Neural cell (in vitro differentiated cells): ENCODE measurements at regions not wholly inside any gene's neighbourhood (a gene's known extent, or its start where the extent isn't known, plus 50 kb on each side); places are given as distances from the start of the nearest gene placed in this dataset.

Experiments
- H2AFZ ChIP-seq: fragments of 200-600, 300-800 bp; sonication (generic), shearing (Covaris generic); 2 replicates; pipeline ENCODE4 v1.6.0; 2014; ENCODE audit warnings: low read depth, mild to moderate bottlenecking, antibody characterized with exemption, low read length, moderate library complexity
- H3F3A ChIP-seq: fragments of 200-600 bp; shearing (Covaris generic); 2 replicates; pipeline ENCODE4 v1.6.1; 2016; ENCODE audit warnings: mild to moderate bottlenecking, moderate library complexity, mixed read lengths, antibody characterized with exemption, low read length; ENCODE audit not compliant: insufficient read depth, poor library complexity, severe bottlenecking
- H3K27ac ChIP-seq: fragments of 200-600, 300-800 bp; sonication (generic), shearing (Covaris generic); 2 replicates; pipeline ENCODE4 v1.5.1; 2014; ENCODE audit warnings: mild to moderate bottlenecking, low read length, moderate library complexity
- H3K27me3 ChIP-seq: fragments of 300-800, 200-600 bp; sonication (generic), shearing (Covaris generic); 2 replicates; pipeline ENCODE4 v1.6.0; 2014; ENCODE audit warnings: mild to moderate bottlenecking, low read depth, low read length, moderate library complexity; ENCODE audit not compliant: insufficient read depth
- H3K36me3 ChIP-seq: fragments of 300-800, 200-600 bp; sonication (generic), shearing (Covaris generic); 2 replicates; pipeline ENCODE4 v1.5.1; 2014; ENCODE audit warnings: mild to moderate bottlenecking, antibody characterized with exemption, low read length, moderate library complexity; ENCODE audit not compliant: insufficient read depth
- H3K4me2 ChIP-seq: fragments of 300-800, 200-600 bp; sonication (generic), shearing (Covaris generic); 2 replicates; pipeline ENCODE4 v1.6.0; 2014; ENCODE audit warnings: mild to moderate bottlenecking, low read length
- H3K4me3 ChIP-seq: fragments of 300-800, 200-600 bp; sonication (generic), shearing (Covaris generic); 2 replicates; pipeline ENCODE4 v1.5.1; 2014; ENCODE audit warnings: mild to moderate bottlenecking, low read length, moderate library complexity
- H3K79me2 ChIP-seq: fragments of 200-600 bp; shearing (Covaris generic); replicated peaks from 2 replicates; pipeline ENCODE4 v1.6.0; 2014; ENCODE audit warnings: mild to moderate bottlenecking, low read length, moderate library complexity; ENCODE audit not compliant: insufficient read depth
- H3K9ac ChIP-seq: fragments of 300-800, 200-600 bp; sonication (generic), shearing (Covaris generic); 2 replicates; pipeline ENCODE4 v1.6.1; 2016; ENCODE audit warnings: mild to moderate bottlenecking, low read length, mixed read lengths
- H3K9me2 ChIP-seq: fragments of 200-600 bp; shearing (Covaris generic); 2 replicates; pipeline ENCODE4 v1.6.1; 2016; ENCODE audit warnings: mild to moderate bottlenecking, low read length, mixed read lengths; ENCODE audit not compliant: insufficient read depth
- H3K9me3 ChIP-seq: fragments of 200-600, 300-800 bp; sonication (generic), shearing (Covaris generic); 2 replicates; pipeline ENCODE4 v1.6.1; 2016; ENCODE audit warnings: mild to moderate bottlenecking, mixed run types, low read length, moderate library complexity, mixed read lengths
- H4K20me1 ChIP-seq: fragments of 200-600 bp; shearing (Covaris generic); 2 replicates; pipeline ENCODE4 v1.6.1; 2016; ENCODE audit warnings: mild to moderate bottlenecking, mixed run types; ENCODE audit not compliant: insufficient read depth
- EP300 ChIP-seq: fragments of 450-650 bp; conservative IDR thresholded peaks from 2 replicates; pipeline ENCODE4 v1.6.1; 2014; ENCODE audit warnings: antibody characterized with exemption, mild to moderate bottlenecking, moderate library complexity; ENCODE audit not compliant: poor library complexity, severe bottlenecking
- EZH2 ChIP-seq: fragments of 200-600, 300-800 bp; shearing (Covaris generic), sonication (generic); IDR thresholded peaks from 2 replicates; pipeline ENCODE4 v1.6.1; 2014; ENCODE audit warnings: antibody characterized with exemption, low read length, borderline replicate concordance, mild to moderate bottlenecking; ENCODE audit not compliant: insufficient read depth, poor library complexity, severe bottlenecking
- MXI1 ChIP-seq: fragments of 450-650 bp; conservative IDR thresholded peaks from 2 replicates; pipeline ENCODE4 v1.6.1; 2014; ENCODE audit warnings: antibody characterized with exemption, mild to moderate bottlenecking; ENCODE audit not compliant: poor library complexity, severe bottlenecking
- POLR2AphosphoS5 ChIP-seq: IDR thresholded peaks from 2 replicates; pipeline ENCODE4 v1.6.1; 2012
- RAD21 ChIP-seq: fragments of 450-650 bp; conservative IDR thresholded peaks from 2 replicates; pipeline ENCODE4 v1.6.1; 2014; ENCODE audit warnings: antibody characterized with exemption, mild to moderate bottlenecking, moderate library complexity
- REST ChIP-seq: IDR thresholded peaks from 2 replicates; pipeline ENCODE4 v1.6.1; 2012; ENCODE audit warnings: borderline replicate concordance
- SMC3 ChIP-seq: fragments of 450-650 bp; conservative IDR thresholded peaks from 2 replicates; pipeline ENCODE4 v1.6.1; 2014; ENCODE audit warnings: antibody characterized with exemption, mild to moderate bottlenecking, moderate library complexity; ENCODE audit not compliant: poor library complexity
- TAF1 ChIP-seq: IDR thresholded peaks from 2 replicates; pipeline ENCODE4 v1.6.1; 2012; ENCODE audit warnings: low read depth
- TF ChIP-seq, protein P1 (sequence below): fragments of 450-650 bp; IDR thresholded peaks from 2 replicates; pipeline ENCODE4 v1.5.1; 2014; ENCODE audit warnings: antibody characterized with exemption, mild to moderate bottlenecking, moderate library complexity; ENCODE audit not compliant: poor library complexity, severe bottlenecking

DNA sequence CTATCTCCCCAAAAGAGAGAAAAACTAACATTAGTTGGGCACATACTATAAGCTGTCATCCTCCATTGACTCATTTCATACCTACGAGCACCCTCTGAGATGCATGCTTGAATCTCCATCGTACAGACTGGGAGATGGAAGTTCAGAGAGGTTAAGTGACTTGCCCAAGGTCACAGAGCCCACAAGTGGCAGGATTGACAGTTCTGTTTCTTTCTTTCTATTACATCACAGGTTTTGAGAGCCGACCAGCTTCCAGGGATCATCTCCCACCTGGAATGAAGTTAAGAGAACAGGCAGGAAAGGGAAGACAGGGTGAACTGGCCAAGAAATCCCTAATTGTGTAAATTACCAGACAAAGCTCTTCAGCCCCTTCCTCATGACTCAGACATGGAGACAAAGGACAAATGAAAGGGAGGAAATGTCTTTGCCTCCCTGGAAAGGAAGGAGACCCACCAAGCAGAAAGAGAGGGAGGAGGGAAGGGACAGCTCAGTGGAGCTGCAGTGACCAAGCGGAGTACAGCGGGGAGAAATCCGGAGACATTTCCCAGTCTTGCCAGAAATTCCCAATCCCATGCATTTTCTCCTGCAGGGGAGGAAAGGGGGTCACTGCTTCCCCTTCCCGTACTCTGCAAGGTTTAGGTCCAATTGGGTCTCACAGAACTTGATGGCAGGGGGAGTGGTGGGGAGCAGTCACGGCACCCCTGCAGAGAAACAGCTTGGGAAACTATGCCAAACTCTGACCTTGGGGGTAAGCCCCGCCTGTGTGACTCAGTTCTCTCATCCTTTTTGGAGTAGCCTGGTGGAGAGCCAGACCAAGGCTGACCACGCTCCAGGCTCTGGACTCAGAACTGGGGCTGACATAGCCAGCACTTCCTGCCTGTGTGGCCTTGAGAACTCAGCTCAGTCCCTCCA, 154.3 kb downstream of the ANKRD60 start:
- H3K36me3 ChIP-seq = no peaks in the 10 kb centered on the region
- no peak overlapping the region for H2AFZ ChIP-seq
- no peak overlapping the region for H3K9ac ChIP-seq
- TF ChIP-seq REST (no peak), EZH2 (no peak), RAD21 (no peak), SMC3 (no peak), MXI1 (no peak), EP300 (no peak), TAF1 (no peak), POLR2AphosphoS5 (no peak)
- TF ChIP-seq, protein P1, sequence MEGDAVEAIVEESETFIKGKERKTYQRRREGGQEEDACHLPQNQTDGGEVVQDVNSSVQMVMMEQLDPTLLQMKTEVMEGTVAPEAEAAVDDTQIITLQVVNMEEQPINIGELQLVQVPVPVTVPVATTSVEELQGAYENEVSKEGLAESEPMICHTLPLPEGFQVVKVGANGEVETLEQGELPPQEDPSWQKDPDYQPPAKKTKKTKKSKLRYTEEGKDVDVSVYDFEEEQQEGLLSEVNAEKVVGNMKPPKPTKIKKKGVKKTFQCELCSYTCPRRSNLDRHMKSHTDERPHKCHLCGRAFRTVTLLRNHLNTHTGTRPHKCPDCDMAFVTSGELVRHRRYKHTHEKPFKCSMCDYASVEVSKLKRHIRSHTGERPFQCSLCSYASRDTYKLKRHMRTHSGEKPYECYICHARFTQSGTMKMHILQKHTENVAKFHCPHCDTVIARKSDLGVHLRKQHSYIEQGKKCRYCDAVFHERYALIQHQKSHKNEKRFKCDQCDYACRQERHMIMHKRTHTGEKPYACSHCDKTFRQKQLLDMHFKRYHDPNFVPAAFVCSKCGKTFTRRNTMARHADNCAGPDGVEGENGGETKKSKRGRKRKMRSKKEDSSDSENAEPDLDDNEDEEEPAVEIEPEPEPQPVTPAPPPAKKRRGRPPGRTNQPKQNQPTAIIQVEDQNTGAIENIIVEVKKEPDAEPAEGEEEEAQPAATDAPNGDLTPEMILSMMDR = no peak
- H3K4me2 ChIP-seq = no peak overlapping the region
- no peaks in the 10 kb centered on the region for H3K9me3 ChIP-seq
- H3K27me3 ChIP-seq = no peaks in the 10 kb centered on the region
- no peaks in the 10 kb centered on the region for H3F3A ChIP-seq
- no peaks in the 10 kb centered on the region for H3K9me2 ChIP-seq
- no peaks in the 10 kb centered on the region for H4K20me1 ChIP-seq
- no peak overlapping the region for H3K4me3 ChIP-seq
- H3K27ac ChIP-seq = no peak overlapping the region
- no peaks in the 10 kb centered on the region for H3K79me2 ChIP-seq

GRCh38 chr20:58072695-58073671, 155.5 kb downstream of the ANKRD60 start:
- H2AFZ ChIP-seq = no peak overlapping the region
- H3K79me2 ChIP-seq = no peaks in the 10 kb centered on the region
- no peaks in the 10 kb centered on the region for H3K27me3 ChIP-seq
- H3K27ac ChIP-seq = no peak overlapping the region
- no peaks in the 10 kb centered on the region for H3K36me3 ChIP-seq
- no peaks in the 10 kb centered on the region for H3F3A ChIP-seq
- no peak overlapping the region for H3K4me2 ChIP-seq
- H3K9ac ChIP-seq = no peak overlapping the region
- no peaks in the 10 kb centered on the region for H3K9me2 ChIP-seq
- H3K9me3 ChIP-seq = no peaks in the 10 kb centered on the region
- H4K20me1 ChIP-seq = no peaks in the 10 kb centered on the region
- TF ChIP-seq POLR2AphosphoS5 = no peak
- TF ChIP-seq EZH2 = no peak
- TF ChIP-seq TAF1 = no peak
- TF ChIP-seq, protein P1 = no peak
- no peak for TF ChIP-seq MXI1
- no peak for TF ChIP-seq REST
- TF ChIP-seq SMC3 = no peak
- no peak for TF ChIP-seq EP300
- no peak for TF ChIP-seq RAD21
- no peak overlapping the region for H3K4me3 ChIP-seq
